ENCODE measurements at regions not wholly inside any gene's neighbourhood (a gene's known extent, or its start where the extent isn't known, plus 50 kb on each side); places are given as distances from the start of the nearest gene placed in this dataset.
"Not testable (repeated sequence)": the region's sequence is repeated elsewhere in the genome, so short reads cannot be mapped to it uniquely, and the experiment has no call there.

- H3K4me3 ChIP-seq (replicated peaks in 1 of 3; ENCODE audit: insufficient read depth in 1 of 3, low read depth in 1 of 3, low read length in 3 of 3), result no peak overlapping the region
- FAIRE-seq (no peak), DNase-seq (ENCODE audit: low read depth, low spot score) (no peak)
- dilution Hi-C loops (cut with MboI; ENCODE audit: extremely low pct_ligation_motif_present, low sequenced_read_pairs), result no loop called here
- no peak overlapping the region for H3K9ac ChIP-seq (replicated peaks; ENCODE audit: extremely low read depth, insufficient read depth, low read length)
- H3K27me3 ChIP-seq (ENCODE audit: control insufficient read depth in 2 of 2, insufficient read depth in 2 of 2, low read length in 2 of 2), result no peaks in the 10 kb centered on the region
- intact Hi-C loops (cut with micrococcal nuclease), result no loop called here
- no TSS peak for BruUV-seq (replicated peaks)
- H3K79me2 ChIP-seq (ENCODE audit: control insufficient read depth, insufficient read depth, low read length), result no peaks in the 10 kb centered on the region
- no peaks in the 10 kb centered on the region for H3K9me3 ChIP-seq (replicated peaks; ENCODE audit: control insufficient read depth, insufficient read depth, low read length)
- H3K9me1 ChIP-seq (replicated peaks; ENCODE audit: control insufficient read depth, extremely low read depth, insufficient read depth, low read length), result no peaks in the 10 kb centered on the region
- no peak overlapping the region for H3K27ac ChIP-seq (ENCODE audit: insufficient read depth, low read depth, low read length)
- no peaks in the 10 kb centered on the region for H4K20me1 ChIP-seq (replicated peaks; ENCODE audit: control insufficient read depth, extremely low read depth, insufficient read depth, low read length)
- no peak overlapping the region for H2AFZ ChIP-seq (ENCODE audit: low read depth, low read length)
- TF ChIP-seq POLR2AphosphoS5 (IDR thresholded peaks at IDR 0.05; ENCODE audit: insufficient read depth, low read depth, low read length), result no peak
- TF ChIP-seq POLR2A (IDR thresholded peaks at IDR 0.05; ENCODE audit: low read depth, low read length), result no peak
- TF ChIP-seq FOS (IDR thresholded peaks at IDR 0.05; ENCODE audit: borderline replicate concordance, insufficient read depth, low read length), result no peak
- no peak for TF ChIP-seq GATA2 (IDR thresholded peaks at IDR 0.05; ENCODE audit: insufficient read depth, insufficient read length, low read depth, low read length)
- no peak for TF ChIP-seq MYC (IDR thresholded peaks at IDR 0.05; ENCODE audit: low read depth, low read length)
- TF ChIP-seq MAX (IDR thresholded peaks at IDR 0.05; ENCODE audit: insufficient read depth, insufficient read length), result no peak
- TF ChIP-seq JUN (IDR thresholded peaks at IDR 0.05; ENCODE audit: borderline replicate concordance, insufficient read depth, insufficient read length, low read depth), result no peak
- no peak for TF ChIP-seq CTCF (IDR thresholded peaks at IDR 0.05; ENCODE audit: extremely low read depth in 1 of 2, insufficient read depth in 1 of 2, low read depth in 1 of 2, low read length in 2 of 2)
- no peak for TF ChIP-seq EZH2 (IDR thresholded peaks at IDR 0.05; ENCODE audit: borderline replicate concordance, low read depth, low read length, severe bottlenecking)
- H3K4me2 ChIP-seq (ENCODE audit: insufficient read depth, low read length), result no peak overlapping the region
- H3K36me3 ChIP-seq (ENCODE audit: control insufficient read depth in 2 of 2, extremely low read depth in 1 of 2, insufficient read depth in 2 of 2, low read length in 2 of 2), result no peaks in the 10 kb centered on the region
- CTCF ChIA-PET, result no interaction called here
- POLR2A ChIA-PET, result no interaction called here
- no peaks in the 10 kb centered on the region for H3K4me1 ChIP-seq (ENCODE audit: control insufficient read depth, extremely low read depth, insufficient read depth, low read length)
Measured at GRCh38 chr4:190121759-190122158, 51.8 kb upstream of the DUX4 start.

- H3K9ac ChIP-seq (replicated peaks; ENCODE audit: extremely low read depth, insufficient read depth, low read length); H3K27ac ChIP-seq (ENCODE audit: insufficient read depth, low read depth, low read length); dilution Hi-C loops (cut with MboI; ENCODE audit: extremely low pct_ligation_motif_present, low sequenced_read_pairs); H3K36me3 ChIP-seq (ENCODE audit: control insufficient read depth in 2 of 2, extremely low read depth in 1 of 2, insufficient read depth in 2 of 2, low read length in 2 of 2); H4K20me1 ChIP-seq (replicated peaks; ENCODE audit: control insufficient read depth, extremely low read depth, insufficient read depth, low read length); H3K27me3 ChIP-seq (ENCODE audit: control insufficient read depth in 2 of 2, insufficient read depth in 2 of 2, low read length in 2 of 2); H3K9me1 ChIP-seq (replicated peaks; ENCODE audit: control insufficient read depth, extremely low read depth, insufficient read depth, low read length); H3K4me2 ChIP-seq (ENCODE audit: insufficient read depth, low read length); H2AFZ ChIP-seq (ENCODE audit: low read depth, low read length); H3K4me3 ChIP-seq (replicated peaks in 1 of 3; ENCODE audit: insufficient read depth in 1 of 3, low read depth in 1 of 3, low read length in 3 of 3); H3K79me2 ChIP-seq (ENCODE audit: control insufficient read depth, insufficient read depth, low read length); H3K4me1 ChIP-seq (ENCODE audit: control insufficient read depth, extremely low read depth, insufficient read depth, low read length); BruUV-seq (replicated peaks); intact Hi-C loops (cut with micrococcal nuclease); CTCF ChIA-PET; POLR2A ChIA-PET; H3K9me3 ChIP-seq (replicated peaks; ENCODE audit: control insufficient read depth, insufficient read depth, low read length): not testable (repeated sequence)
- DNase-seq (ENCODE audit: low read depth, low spot score) (peak; percentile 25), FAIRE-seq (peak; percentile 82)
Measured at GRCh38 chr4:190122161-190123142, 51.1 kb upstream of the DUX4 start.
